Activated naive CD4-positive, alpha-beta T cell treated with Interleukin-2 at 50 U/mL for 16 hours (primary cell): ENCODE measurements at regions not wholly inside any gene's neighbourhood (a gene's known extent, or its start where the extent isn't known, plus 50 kb on each side); places are given as distances from the start of the nearest gene placed in this dataset.

ENCODE experiments used
- DNase-seq: peaks from one replicate; pipeline ENCODE4 v3.0.0-alpha.2; 2020

- no peak for DNase-seq
Observed at GRCh38 chr14:61129168-61129745, 148.2 kb downstream of the SLC38A6 start.

GRCh38 chr14:61128382-61129167, 147.5 kb downstream of the SLC38A6 start:
- no peak for DNase-seq

DNA sequence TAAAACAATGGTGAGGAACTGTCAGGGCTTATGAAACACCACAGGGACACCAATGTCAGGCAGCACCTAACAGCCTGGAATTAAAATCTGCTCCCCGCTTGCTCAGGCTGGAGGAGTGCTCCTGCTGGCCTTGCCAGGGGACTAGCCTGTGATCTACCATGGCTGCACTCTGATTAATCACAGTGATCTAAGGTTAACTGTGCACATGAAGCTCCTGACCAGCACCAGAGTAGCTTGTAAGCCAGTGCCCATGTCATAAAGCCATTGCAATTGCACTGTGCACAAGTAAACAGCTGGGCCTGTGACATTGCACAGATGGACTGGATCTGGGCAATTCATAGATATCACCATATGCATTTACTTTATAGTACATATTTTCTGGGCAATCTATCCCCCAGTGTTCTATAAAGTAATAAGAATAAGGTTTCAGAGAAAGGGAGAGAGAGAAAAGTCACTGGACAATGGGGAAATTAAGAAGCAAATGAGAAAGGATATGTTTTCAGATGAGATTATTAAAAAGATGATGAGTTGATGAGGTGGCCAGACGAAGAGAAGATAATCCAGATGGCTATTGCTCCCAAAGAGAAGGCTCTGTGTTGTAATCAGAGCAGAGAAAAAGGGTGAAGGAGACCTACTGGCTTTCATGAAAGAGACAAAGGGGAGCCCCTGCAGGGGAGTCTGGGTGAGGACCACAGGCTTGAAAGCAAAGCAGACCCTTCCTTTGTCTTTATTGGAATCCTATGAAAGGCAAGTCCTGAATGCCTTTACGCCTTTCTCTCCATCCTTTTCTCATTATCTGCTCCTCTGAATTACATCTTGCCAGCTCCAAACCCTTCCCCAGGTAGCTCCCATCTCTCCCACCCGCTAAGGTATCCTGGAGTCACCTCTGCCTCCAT, 145.8 kb downstream of the SLC38A6 start:
- no peak for DNase-seq

DNA sequence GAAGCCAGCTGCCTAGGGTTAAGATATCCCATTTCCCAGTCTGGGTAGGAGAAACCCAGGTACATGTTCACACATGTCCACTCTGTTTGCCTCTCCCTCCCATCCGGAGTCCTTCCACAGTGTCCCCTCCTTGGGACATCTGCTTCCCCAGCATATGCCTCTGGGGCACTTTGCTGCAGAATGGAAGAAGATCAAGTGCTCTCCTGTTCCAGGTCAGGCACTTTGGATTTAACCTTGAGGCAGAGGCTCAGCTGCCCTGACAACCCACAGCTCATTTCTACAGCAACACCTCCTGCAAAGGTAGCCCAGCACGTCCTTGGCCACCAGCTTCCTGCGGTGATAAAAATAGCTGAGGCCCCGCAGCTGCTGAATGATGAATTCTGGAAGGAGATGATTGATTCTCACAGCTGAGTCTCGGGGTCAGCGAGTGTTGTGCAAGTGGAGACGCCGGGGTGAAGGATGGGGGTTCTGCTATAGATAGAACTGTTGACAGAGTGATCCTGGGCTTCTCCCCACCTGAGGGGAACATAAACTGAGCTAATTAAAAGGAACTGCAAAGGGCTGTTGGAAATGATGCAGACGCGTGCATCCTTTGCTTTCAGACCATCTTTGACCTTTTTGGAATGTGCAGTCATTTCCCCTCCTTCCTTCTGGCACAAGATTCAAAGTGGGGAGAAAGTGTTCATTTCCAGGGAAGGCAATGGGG, 145.0 kb downstream of the SLC38A6 start:
- no peak for DNase-seq

DNA sequence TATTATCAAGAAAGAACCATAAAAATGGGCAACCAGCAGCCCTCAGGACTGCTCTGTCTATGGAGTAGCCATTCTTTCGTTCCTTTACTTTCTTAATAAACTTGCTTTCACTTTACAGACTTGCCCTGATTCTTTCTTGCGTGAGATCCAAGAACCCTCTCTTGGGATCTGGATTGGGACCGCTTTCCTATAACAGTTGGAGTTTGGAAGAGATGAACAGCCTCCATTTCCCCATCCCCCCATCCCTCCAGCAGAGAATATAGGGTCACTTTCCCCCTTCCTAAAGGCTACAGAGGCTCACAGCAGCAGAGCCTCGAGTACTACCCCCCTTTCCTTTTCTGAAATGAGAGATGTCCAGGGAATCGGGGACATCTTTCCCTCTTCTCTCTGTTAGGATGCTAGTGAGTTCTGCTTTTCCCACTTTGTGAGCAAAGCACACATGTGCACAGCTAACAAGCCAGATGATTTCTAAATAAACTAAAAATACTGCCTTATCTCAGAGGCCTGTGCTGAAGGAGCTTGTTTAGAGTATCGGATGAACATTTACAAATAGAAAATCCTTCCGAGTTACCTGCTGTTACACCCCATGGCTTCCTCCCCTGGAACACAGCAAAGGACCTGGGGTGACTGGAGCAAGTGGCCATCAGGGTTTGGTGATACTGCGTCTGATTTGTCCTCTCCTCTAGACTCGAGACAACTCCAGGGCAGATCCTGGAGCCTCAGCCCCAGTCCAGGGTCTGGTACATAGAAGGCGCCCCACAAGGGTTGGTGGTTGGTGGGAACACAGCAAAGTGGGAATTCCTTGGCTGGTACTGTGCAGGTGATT, 144.2 kb downstream of the SLC38A6 start:
- no peak for DNase-seq

DNA sequence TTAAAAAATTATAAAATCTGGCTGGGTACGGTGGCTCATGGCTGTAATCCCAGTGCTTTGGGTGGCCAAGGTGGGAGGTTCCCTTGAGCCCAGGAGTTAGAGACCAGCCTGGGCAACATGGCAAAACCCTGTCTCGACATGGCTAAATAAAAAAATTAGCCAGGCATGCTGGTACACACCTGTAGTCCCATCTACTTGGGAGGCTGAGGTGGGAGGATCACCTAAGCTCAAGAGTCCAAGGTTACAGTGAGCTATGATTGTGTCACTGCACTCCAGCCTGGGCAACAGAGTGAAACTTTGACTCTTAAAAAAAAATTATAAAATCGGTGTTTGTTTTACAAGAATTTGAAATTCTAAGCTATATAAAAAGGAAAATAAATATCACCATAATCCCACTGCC, 141.8 kb downstream of the SLC38A6 start:
- DNase-seq = no peak

DNA sequence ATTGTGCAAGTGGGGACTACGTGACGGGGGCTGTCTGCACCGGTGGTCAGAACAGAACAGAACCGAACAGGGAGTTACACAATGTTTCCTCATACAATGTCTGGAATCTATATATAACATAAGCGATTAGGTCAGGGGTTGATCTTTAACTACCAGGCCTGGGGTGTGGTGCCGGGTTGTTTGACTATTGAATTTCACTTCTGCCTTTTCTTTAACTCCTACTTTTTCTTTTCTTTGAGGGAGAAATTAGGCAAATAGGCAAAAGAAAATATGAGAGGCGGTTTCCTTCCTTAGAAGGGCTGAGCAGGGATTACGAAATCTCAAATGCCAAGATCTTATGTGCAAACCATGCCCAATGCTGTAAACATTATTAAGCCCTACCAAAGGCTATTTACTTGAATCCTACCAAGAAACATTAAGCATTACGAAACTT, 140.3 kb downstream of the SLC38A6 start:
- DNase-seq = no peak

DNA sequence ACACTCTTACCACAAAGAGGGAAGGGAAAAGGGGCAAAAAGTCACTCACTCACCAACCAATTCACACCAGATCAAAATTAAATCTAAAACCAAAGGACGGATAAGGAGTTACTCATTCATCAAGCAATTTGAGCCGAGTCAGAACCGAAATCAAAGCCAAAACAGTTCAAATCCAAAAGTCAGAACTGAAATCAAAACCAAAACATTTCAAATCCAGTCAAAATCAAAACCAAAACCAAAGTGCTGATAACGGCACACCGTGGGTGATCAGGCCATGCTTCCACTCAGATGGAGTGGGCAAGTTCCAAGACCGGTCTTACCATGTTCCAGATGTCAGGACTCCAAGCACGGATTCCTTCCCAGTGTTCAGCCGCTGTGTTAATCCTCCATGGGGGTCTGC, 139.5 kb downstream of the SLC38A6 start:
- no peak for DNase-seq

DNA sequence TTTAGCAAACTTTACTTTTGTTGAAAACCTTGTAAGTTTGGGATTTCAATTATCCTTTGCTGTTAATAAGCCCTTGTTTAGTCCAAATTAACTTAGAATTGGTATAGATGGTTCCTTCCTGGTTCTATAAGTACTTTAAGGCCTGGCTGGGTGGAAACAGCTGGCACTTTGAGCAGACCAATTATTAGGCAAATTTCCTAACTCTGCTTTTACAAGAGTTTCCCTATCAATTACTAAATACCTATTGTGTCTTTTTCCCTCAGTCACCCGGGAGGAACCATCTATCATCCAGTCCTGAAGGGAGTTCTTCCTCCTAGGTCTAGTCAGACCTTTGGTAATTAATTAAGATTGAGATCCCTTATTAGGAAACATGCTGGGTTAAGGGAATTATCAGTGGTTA, 138.0 kb downstream of the SLC38A6 start:
- no peak for DNase-seq

DNA sequence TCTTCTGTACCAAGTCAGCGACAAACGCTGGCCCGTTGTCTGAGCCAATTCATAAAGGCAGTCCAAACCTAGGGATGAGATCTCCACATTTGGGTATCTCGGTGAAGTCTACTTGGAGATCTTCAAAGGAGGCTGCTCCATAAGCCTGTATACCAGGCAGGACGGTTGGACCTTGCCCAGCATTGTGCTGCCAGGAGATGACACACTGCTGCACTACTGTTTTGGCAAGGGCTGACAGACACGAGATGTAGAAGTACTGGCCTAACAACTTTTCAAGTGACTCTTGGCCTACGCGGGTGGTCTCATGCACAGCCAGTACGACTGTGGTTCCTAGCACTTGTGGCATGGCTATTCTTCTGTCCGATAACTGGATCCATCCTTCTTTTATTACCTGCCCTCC, 135.3 kb downstream of the SLC38A6 start:
- no peak for DNase-seq

DNA sequence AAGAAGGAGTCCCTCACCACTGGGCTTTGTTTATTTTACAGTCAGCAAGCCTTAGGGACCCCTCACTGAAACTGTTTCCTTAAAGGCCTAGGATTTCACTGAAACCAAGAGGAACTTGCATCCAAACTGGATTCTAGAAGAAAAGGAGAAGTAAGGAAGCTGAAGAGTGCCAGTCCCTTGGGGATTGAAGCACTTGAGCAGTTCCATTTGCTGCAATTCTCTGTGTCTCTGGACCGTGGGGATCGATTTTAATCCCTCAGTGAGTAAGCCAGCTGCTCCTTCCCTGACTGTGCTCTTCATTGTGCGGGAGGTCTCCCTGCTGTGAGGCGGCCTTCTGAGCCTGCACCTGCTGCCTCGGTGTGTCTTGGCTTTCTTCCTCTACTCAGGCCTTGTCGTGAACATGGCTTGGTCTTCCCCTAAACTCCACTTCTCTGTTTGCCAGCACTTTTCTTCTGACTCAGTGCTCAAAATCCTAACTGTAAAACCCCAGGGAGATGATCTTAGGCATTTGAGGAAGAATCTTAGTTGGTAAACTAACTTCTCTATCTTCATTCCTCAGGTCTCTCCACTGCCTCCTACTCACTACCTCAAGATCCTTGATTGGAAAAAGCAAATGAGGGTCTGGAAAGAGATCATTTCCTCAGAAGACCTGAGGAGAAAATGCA, 132.6 kb downstream of the SLC38A6 start:
- DNase-seq = no peak

DNA sequence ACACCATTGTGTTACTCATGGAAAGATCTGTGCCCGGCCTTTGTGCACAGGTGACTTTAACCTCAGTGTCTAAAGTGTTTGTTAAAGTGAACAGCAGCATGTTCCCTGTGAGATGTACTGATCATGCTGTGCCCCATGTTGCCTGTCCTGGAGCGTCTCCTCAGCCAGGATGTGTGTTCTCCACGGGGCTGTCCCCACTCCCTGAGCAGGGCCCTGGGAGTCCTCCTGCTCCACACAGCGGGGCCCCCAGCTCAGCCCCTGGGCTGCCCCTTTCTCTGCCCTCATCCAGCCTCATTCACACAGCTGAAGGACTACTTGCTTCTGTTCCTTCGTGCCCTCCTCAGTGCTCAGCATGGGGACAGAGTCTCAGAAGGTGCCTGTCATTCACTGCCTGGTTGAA, 131.5 kb downstream of the SLC38A6 start:
- DNase-seq = no peak

GRCh38 chr14:61111731-61112130, 130.7 kb downstream of the SLC38A6 start:
- no peak for DNase-seq

DNA sequence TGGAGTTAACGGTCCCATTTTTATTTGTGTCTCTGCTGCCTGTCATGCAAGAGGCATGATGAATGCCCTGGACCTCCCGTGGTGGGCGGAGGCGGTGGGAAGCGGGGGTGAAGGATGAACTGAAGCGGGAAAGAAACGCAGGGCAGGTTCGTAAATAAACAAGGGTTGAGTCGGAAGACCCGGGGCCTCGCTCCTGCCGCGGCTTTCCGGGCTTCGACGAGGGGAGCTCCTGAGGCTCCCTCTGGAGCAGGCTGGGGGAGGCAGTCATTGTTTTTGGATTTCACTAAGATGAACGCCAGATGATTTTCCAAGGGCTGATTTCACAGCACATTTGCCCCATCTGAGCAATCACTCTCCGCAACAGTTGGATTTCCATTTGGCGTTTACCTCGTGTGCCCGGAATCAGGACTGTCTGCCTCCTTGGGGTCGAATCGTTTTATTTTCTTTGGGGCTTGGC, 130.2 kb downstream of the SLC38A6 start:
- DNase-seq = no peak

GRCh38 chr14:61110316-61111082, 129.5 kb downstream of the SLC38A6 start:
- DNase-seq = no peak

GRCh38 chr14:61109288-61109687, 128.2 kb downstream of the SLC38A6 start:
- DNase-seq = no peak

GRCh38 chr14:61108496-61109141, 127.6 kb downstream of the SLC38A6 start:
- DNase-seq = no peak

DNA sequence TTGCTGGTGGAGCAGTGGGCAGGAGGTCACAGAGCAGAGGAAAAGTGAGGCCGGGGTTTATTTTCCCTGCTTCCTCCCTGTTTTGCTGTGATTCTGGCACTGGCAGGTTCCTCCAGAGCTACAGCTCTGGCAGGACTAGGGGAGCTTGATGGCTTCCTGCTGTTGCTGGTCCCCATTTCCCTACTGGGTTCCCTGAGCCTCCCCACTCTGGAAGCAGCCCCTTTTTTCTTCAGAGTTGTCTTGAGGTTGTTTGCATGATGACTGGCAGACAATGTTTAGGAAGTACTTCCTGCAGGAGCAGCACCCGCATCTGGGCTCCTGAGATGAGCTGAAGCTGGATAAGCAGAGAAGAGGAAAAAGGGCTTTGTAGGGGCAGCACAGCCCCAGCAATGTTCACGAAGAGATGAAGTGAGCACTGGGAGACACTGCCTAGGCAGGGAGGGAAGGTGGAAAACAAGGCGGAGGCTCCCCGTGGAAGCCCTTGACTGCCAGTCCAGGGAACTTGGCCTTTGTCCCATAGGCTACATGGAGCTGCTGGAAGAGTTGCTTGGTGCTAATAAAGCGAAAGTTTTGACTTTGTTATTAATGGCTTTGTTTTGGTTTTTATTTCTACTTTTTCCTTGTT, 126.9 kb downstream of the SLC38A6 start:
- no peak for DNase-seq

- no peak for DNase-seq
Observed at GRCh38 chr14:61106959-61107641, 126.1 kb downstream of the SLC38A6 start.
